B cell (primary cell): ENCODE measurements at regions not wholly inside any gene's neighbourhood (a gene's known extent, or its start where the extent isn't known, plus 50 kb on each side); places are given as distances from the start of the nearest gene placed in this dataset.

ENCODE experiments used
- CTCF ChIP-seq: fragments of 200-600 bp; IDR thresholded peaks from one replicate; pipeline ENCODE4 v1.8.0; 2022; ENCODE audit warnings: antibody characterized with exemption, mild to moderate bottlenecking
- EZH2 ChIP-seq: IDR thresholded peaks from 2 replicates; pipeline ENCODE4 v1.6.1; 2012; ENCODE audit warnings: borderline replicate concordance, low read depth, mild to moderate bottlenecking, moderate library complexity, low read length; ENCODE audit not compliant: insufficient read depth, poor library complexity, severe bottlenecking

- no peak for TF ChIP-seq CTCF
- TF ChIP-seq EZH2, result no peak
Measured at GRCh38 chr4:52423967-52424366, 235.1 kb downstream of the USP46 start.
